Neural progenitor cell (in vitro differentiated cells): ENCODE measurements at regions not wholly inside any gene's neighbourhood (a gene's known extent, or its start where the extent isn't known, plus 50 kb on each side); places are given as distances from the start of the nearest gene placed in this dataset.

ENCODE experiments used
- CTCF ChIP-seq: fragments of 200-600 bp; sonication (generic); IDR thresholded peaks from 2 replicates; pipeline ENCODE4 v1.5.1; 2017; ENCODE audit warnings: antibody characterized with exemption, mild to moderate bottlenecking
- EZH2 ChIP-seq: fragments of 200-600 bp; sonication (generic); IDR thresholded peaks from 2 replicates; pipeline ENCODE4 v1.6.1; 2017; ENCODE audit warnings: antibody characterized with exemption, mild to moderate bottlenecking, moderate library complexity

- no peak for TF ChIP-seq CTCF
- TF ChIP-seq EZH2 = no peak
These were observed 613.5 kb upstream of the ZNF804A start for GRCh38 chr2:183984871-183985270.
